ENCODE measurements at regions not wholly inside any gene's neighbourhood (a gene's known extent, or its start where the extent isn't known, plus 50 kb on each side); places are given as distances from the start of the nearest gene placed in this dataset.
"Not testable (repeated sequence)": the region's sequence is repeated elsewhere in the genome, so short reads cannot be mapped to it uniquely, and the experiment has no call there.

- TF ChIP-seq CTCF (IDR thresholded peaks at IDR 0.05; ENCODE audit: control insufficient read depth, extremely low read depth, insufficient read depth) = no peak
- DNase-seq (ENCODE audit: low read depth) = no peak
- no peak overlapping the region for H3K4me3 ChIP-seq (ENCODE audit: low read depth, low read length)
These were observed 135.5 kb upstream of the EDNRB start for GRCh38 chr13:78054157-78054556.

GRCh38 chr13:78047151-78047550 lies 128.5 kb upstream of the EDNRB start:
- no peak overlapping the region for H3K4me3 ChIP-seq (ENCODE audit: low read depth, low read length)
- no peak for DNase-seq (ENCODE audit: low read depth)
- no peak for TF ChIP-seq CTCF (IDR thresholded peaks at IDR 0.05; ENCODE audit: control insufficient read depth, extremely low read depth, insufficient read depth)

GRCh38 chr13:78046331-78046730 lies 127.7 kb upstream of the EDNRB start:
- TF ChIP-seq CTCF (IDR thresholded peaks at IDR 0.05; ENCODE audit: control insufficient read depth, extremely low read depth, insufficient read depth) = no peak
- H3K4me3 ChIP-seq (ENCODE audit: low read depth, low read length) = no peak overlapping the region
- no peak for DNase-seq (ENCODE audit: low read depth)

GRCh38 chr13:78045916-78046315 lies 127.3 kb upstream of the EDNRB start:
- no peak overlapping the region for H3K4me3 ChIP-seq (ENCODE audit: low read depth, low read length)
- TF ChIP-seq CTCF (IDR thresholded peaks at IDR 0.05; ENCODE audit: control insufficient read depth, extremely low read depth, insufficient read depth) = no peak
- DNase-seq (ENCODE audit: low read depth) = no peak

- not testable (repeated sequence) for H3K4me3 ChIP-seq (ENCODE audit: low read depth, low read length); DNase-seq (ENCODE audit: low read depth)
These were observed 122.7 kb upstream of the EDNRB start for GRCh38 chr13:78041366-78041765.

- no peak overlapping the region for H3K4me3 ChIP-seq (ENCODE audit: low read depth, low read length)
- no peak for DNase-seq (ENCODE audit: low read depth)
- no peak for TF ChIP-seq CTCF (IDR thresholded peaks at IDR 0.05; ENCODE audit: control insufficient read depth, extremely low read depth, insufficient read depth)
These were observed 121.7 kb upstream of the EDNRB start for GRCh38 chr13:78040205-78040830.

- no peak for DNase-seq (ENCODE audit: low read depth)
- no peak for TF ChIP-seq CTCF (IDR thresholded peaks at IDR 0.05; ENCODE audit: control insufficient read depth, extremely low read depth, insufficient read depth)
- H3K4me3 ChIP-seq (ENCODE audit: low read depth, low read length) = no peak overlapping the region
These were observed 118.2 kb upstream of the EDNRB start for GRCh38 chr13:78036841-78037240.

Data from LNCaP clone FGC (cell line).